CD14-positive monocyte (primary cell): ENCODE measurements at regions not wholly inside any gene's neighbourhood (a gene's known extent, or its start where the extent isn't known, plus 50 kb on each side); places are given as distances from the start of the nearest gene placed in this dataset.

Source experiments
- DNase-seq, 3 donors: peaks; one replicate each; pipeline ENCODE4 v3.0.0-alpha.2; 2011 to 2022
- H2AFZ ChIP-seq: 2 replicates; pipeline ENCODE4 v1.6.0; 2012; ENCODE audit warnings: mild to moderate bottlenecking, low read depth, low read length, inconsistent platforms; ENCODE audit not compliant: insufficient read depth, poor library complexity, severe bottlenecking
- H3K27ac ChIP-seq, 2 donors: 1 replicate in 1 of 2; 2 replicates in 1 of 2; pipeline ENCODE4 v1.5.1; 2012 to 2013; ENCODE audit warnings: low read length in 2 of 2, control low read depth in 1 of 2, inconsistent platforms in 1 of 2, low read depth in 1 of 2, mild to moderate bottlenecking in 1 of 2
- H3K27me3 ChIP-seq, 2 donors: one replicate each; pipeline versions ENCODE4 v1.6.0 to v1.6.1; 2011 to 2013; ENCODE audit warnings: low read length in 2 of 2; ENCODE audit not compliant: control insufficient read depth in 2 of 2, insufficient read depth in 2 of 2
- H3K36me3 ChIP-seq, 2 donors: replicated peaks in 1 of 2; 1 replicate in 1 of 2; 2 replicates in 1 of 2; pipeline versions ENCODE4 v1.5.1 to v1.6.1; 2012 to 2013; ENCODE audit warnings: low read length in 2 of 2, control low read depth in 1 of 2, inconsistent platforms in 1 of 2, mild to moderate bottlenecking in 1 of 2; ENCODE audit not compliant: insufficient read depth in 2 of 2, control insufficient read depth in 1 of 2
- H3K4me1 ChIP-seq, 2 donors: 1 replicate in 1 of 2; 2 replicates in 1 of 2; pipeline versions ENCODE4 v1.5.1 to v1.6.1; 2012 to 2013; ENCODE audit warnings: low read length in 2 of 2, control low read depth in 1 of 2, inconsistent platforms in 1 of 2, mild to moderate bottlenecking in 1 of 2, moderate library complexity in 1 of 2; ENCODE audit not compliant: insufficient read depth in 2 of 2, control insufficient read depth in 1 of 2
- H3K4me2 ChIP-seq: replicated peaks from 2 replicates; pipeline ENCODE3; 2012; ENCODE audit warnings: low read length, moderate library complexity, mild to moderate bottlenecking; ENCODE audit not compliant: poor library complexity, severe bottlenecking; ENCODE audit errors: extremely low read depth
- H3K4me3 ChIP-seq, 3 experiments: fragments of 200-600 bp in 1 of 3; sonication (generic) in 1 of 3; replicated peaks in 1 of 3; 1 replicate in 2 of 3; 2 replicates in 1 of 3; pipeline ENCODE4 v1.5.1; 2011 to 2013; ENCODE audit warnings: low read length in 3 of 3, mild to moderate bottlenecking in 3 of 3, control low read depth in 2 of 3, low read depth in 2 of 3, inconsistent platforms in 1 of 3, moderate library complexity in 1 of 3
- H3K79me2 ChIP-seq: 2 replicates; pipeline ENCODE4 v1.6.0; 2012; ENCODE audit warnings: mild to moderate bottlenecking, control low read depth, inconsistent platforms, low read length, moderate library complexity; ENCODE audit not compliant: insufficient read depth
- H3K9ac ChIP-seq: 2 replicates; pipeline ENCODE4 v1.6.0; 2017; ENCODE audit warnings: low read length, mild to moderate bottlenecking; ENCODE audit not compliant: insufficient read depth, poor library complexity, severe bottlenecking
- H3K9me3 ChIP-seq, 2 donors: replicated peaks in 1 of 2; 1 replicate in 1 of 2; 2 replicates in 1 of 2; pipeline versions ENCODE4 v1.5.1 to v1.6.1; 2012 to 2013; ENCODE audit warnings: low read length in 2 of 2, control low read depth in 1 of 2; ENCODE audit not compliant: control insufficient read depth in 1 of 2, insufficient read depth in 1 of 2
- H4K20me1 ChIP-seq: 2 replicates; pipeline ENCODE4 v1.6.0; 2012; ENCODE audit warnings: mild to moderate bottlenecking, low read length, control low read depth, moderate library complexity; ENCODE audit not compliant: insufficient read depth
- H3K27ac Mint-ChIP-seq, 7 donors: one replicate each; pipeline ENCODE4 v1.8.0; 2020; ENCODE audit warnings: mild to moderate bottlenecking in 7 of 7, mixed read lengths in 7 of 7, moderate library complexity in 6 of 7, inconsistent platforms in 2 of 7
- H3K27me3 Mint-ChIP-seq, 3 donors: one replicate each; pipeline ENCODE4 v1.8.0; 2021 to 2022; ENCODE audit warnings: low read depth in 3 of 3, mild to moderate bottlenecking in 3 of 3, mixed read lengths in 3 of 3, moderate library complexity in 3 of 3, inconsistent platforms in 1 of 3
- H3K36me3 Mint-ChIP-seq, 2 donors: one replicate each; pipeline ENCODE4 v1.8.0; 2020; ENCODE audit warnings: mixed read lengths in 2 of 2, inconsistent platforms in 1 of 2, mild to moderate bottlenecking in 1 of 2
- H3K4me1 Mint-ChIP-seq: one replicate; pipeline ENCODE4 v1.8.0; 2020; ENCODE audit warnings: mild to moderate bottlenecking, mixed read lengths
- H3K4me3 Mint-ChIP-seq, 2 donors: one replicate each; pipeline ENCODE4 v1.8.0; 2020; ENCODE audit warnings: mild to moderate bottlenecking in 2 of 2, mixed read lengths in 2 of 2, moderate library complexity in 1 of 2
- H3K9me3 Mint-ChIP-seq, 7 donors: one replicate each; pipeline ENCODE4 v1.8.0; 2020 to 2022; ENCODE audit warnings: mixed read lengths in 7 of 7, mild to moderate bottlenecking in 6 of 7, moderate library complexity in 6 of 7, inconsistent platforms in 2 of 7
- CTCF ChIP-seq: fragments of 200-600 bp; IDR thresholded peaks from one replicate; pipeline ENCODE4 v1.8.0; 2022; ENCODE audit warnings: antibody characterized with exemption, mild to moderate bottlenecking
- WGBS: methylation state at CpG from one replicate; pipeline ENCODE4 v1.1.5; 2013; ENCODE audit warnings: missing lambda C conversion rate; ENCODE audit not compliant: insufficient coverage; 5-methylcytosine and 5-hydroxymethylcytosine counted together
- intact Hi-C, 2 donors: fragments of 100-400 bp; cut with micrococcal nuclease; formaldehyde crosslinking; loops; one replicate each; pipeline versions ENCODE4 v1.15.0 to v1.15.1; 2023

GRCh38 chr15:27694506-27695087 lies 404.5 kb downstream of the OCA2 start:
- H3K4me1 Mint-ChIP-seq, result no peaks in the 10 kb centered on the region
- H3K9ac ChIP-seq, result no peak overlapping the region
- H3K79me2 ChIP-seq, result no peaks in the 10 kb centered on the region
- no peak overlapping the region for H3K4me3 Mint-ChIP-seq
- no peaks in the 10 kb centered on the region for H3K36me3 Mint-ChIP-seq
- no peak for DNase-seq
- H2AFZ ChIP-seq, result no peak overlapping the region
- H3K27ac ChIP-seq, result no peak overlapping the region
- H3K27me3 ChIP-seq, result no peaks in the 10 kb centered on the region
- H3K27ac Mint-ChIP-seq, result no peak overlapping the region
- no peak overlapping the region for H3K4me3 ChIP-seq
- no peaks in the 10 kb centered on the region for H3K27me3 Mint-ChIP-seq
- no peaks in the 10 kb centered on the region for H4K20me1 ChIP-seq
- no peaks in the 10 kb centered on the region for H3K36me3 ChIP-seq
- no peak for TF ChIP-seq CTCF
- H3K9me3 Mint-ChIP-seq, result peaks cover 2 to 28% (median 13%) of the 10 kb centered on the region in 7 donors
- H3K9me3 ChIP-seq, result peaks cover 51 to 63% of the 10 kb centered on the region in 2 donors
- intact Hi-C loops, result no loop called here
- H3K4me2 ChIP-seq, result no peak overlapping the region
- no peaks in the 10 kb centered on the region for H3K4me1 ChIP-seq
- WGBS, result 86% methylated on average over 4 of the region's 6 CpGs

GRCh38 chr15:27693280-27693679 lies 405.8 kb downstream of the OCA2 start:
- no peaks in the 10 kb centered on the region for H3K4me1 ChIP-seq
- no peak overlapping the region for H3K27ac ChIP-seq
- H3K9ac ChIP-seq, result no peak overlapping the region
- H3K27ac Mint-ChIP-seq, result no peak overlapping the region
- no peak overlapping the region for H3K4me3 ChIP-seq
- no peaks in the 10 kb centered on the region for H3K79me2 ChIP-seq
- H2AFZ ChIP-seq, result no peak overlapping the region
- no peak overlapping the region for H3K4me2 ChIP-seq
- peaks cover 47 to 59% of the 10 kb centered on the region in 2 donors for H3K9me3 ChIP-seq
- H3K36me3 Mint-ChIP-seq, result no peaks in the 10 kb centered on the region
- DNase-seq, result no peak
- H3K4me1 Mint-ChIP-seq, result no peaks in the 10 kb centered on the region
- no peak for TF ChIP-seq CTCF
- no peaks in the 10 kb centered on the region for H3K27me3 Mint-ChIP-seq
- no peaks in the 10 kb centered on the region for H4K20me1 ChIP-seq
- no peaks in the 10 kb centered on the region for H3K36me3 ChIP-seq
- H3K27me3 ChIP-seq, result no peaks in the 10 kb centered on the region
- intact Hi-C loops, result no loop called here
- peaks cover 2 to 28% (median 11%) of the 10 kb centered on the region in 7 donors for H3K9me3 Mint-ChIP-seq
- 60% methylated on average over 1 of the region's 2 CpGs for WGBS
- no peak overlapping the region for H3K4me3 Mint-ChIP-seq
